Neural cell (in vitro differentiated cells): ENCODE measurements at regions not wholly inside any gene's neighbourhood (a gene's known extent, or its start where the extent isn't known, plus 50 kb on each side); places are given as distances from the start of the nearest gene placed in this dataset.

Experiments used
- H2AFZ ChIP-seq: fragments of 200-600, 300-800 bp; sonication (generic), shearing (Covaris generic); 2 replicates; pipeline ENCODE4 v1.6.0; 2014; ENCODE audit warnings: low read depth, mild to moderate bottlenecking, antibody characterized with exemption, low read length, moderate library complexity
- H3F3A ChIP-seq: fragments of 200-600 bp; shearing (Covaris generic); 2 replicates; pipeline ENCODE4 v1.6.1; 2016; ENCODE audit warnings: mild to moderate bottlenecking, moderate library complexity, mixed read lengths, antibody characterized with exemption, low read length; ENCODE audit not compliant: insufficient read depth, poor library complexity, severe bottlenecking
- H3K27ac ChIP-seq: fragments of 200-600, 300-800 bp; sonication (generic), shearing (Covaris generic); 2 replicates; pipeline ENCODE4 v1.5.1; 2014; ENCODE audit warnings: mild to moderate bottlenecking, low read length, moderate library complexity
- H3K27me3 ChIP-seq: fragments of 300-800, 200-600 bp; sonication (generic), shearing (Covaris generic); 2 replicates; pipeline ENCODE4 v1.6.0; 2014; ENCODE audit warnings: mild to moderate bottlenecking, low read depth, low read length, moderate library complexity; ENCODE audit not compliant: insufficient read depth
- H3K36me3 ChIP-seq: fragments of 300-800, 200-600 bp; sonication (generic), shearing (Covaris generic); 2 replicates; pipeline ENCODE4 v1.5.1; 2014; ENCODE audit warnings: mild to moderate bottlenecking, antibody characterized with exemption, low read length, moderate library complexity; ENCODE audit not compliant: insufficient read depth
- H3K4me2 ChIP-seq: fragments of 300-800, 200-600 bp; sonication (generic), shearing (Covaris generic); 2 replicates; pipeline ENCODE4 v1.6.0; 2014; ENCODE audit warnings: mild to moderate bottlenecking, low read length
- H3K4me3 ChIP-seq: fragments of 300-800, 200-600 bp; sonication (generic), shearing (Covaris generic); 2 replicates; pipeline ENCODE4 v1.5.1; 2014; ENCODE audit warnings: mild to moderate bottlenecking, low read length, moderate library complexity
- H3K79me2 ChIP-seq: fragments of 200-600 bp; shearing (Covaris generic); replicated peaks from 2 replicates; pipeline ENCODE4 v1.6.0; 2014; ENCODE audit warnings: mild to moderate bottlenecking, low read length, moderate library complexity; ENCODE audit not compliant: insufficient read depth
- H3K9ac ChIP-seq: fragments of 300-800, 200-600 bp; sonication (generic), shearing (Covaris generic); 2 replicates; pipeline ENCODE4 v1.6.1; 2016; ENCODE audit warnings: mild to moderate bottlenecking, low read length, mixed read lengths
- H3K9me2 ChIP-seq: fragments of 200-600 bp; shearing (Covaris generic); 2 replicates; pipeline ENCODE4 v1.6.1; 2016; ENCODE audit warnings: mild to moderate bottlenecking, low read length, mixed read lengths; ENCODE audit not compliant: insufficient read depth
- H3K9me3 ChIP-seq: fragments of 200-600, 300-800 bp; sonication (generic), shearing (Covaris generic); 2 replicates; pipeline ENCODE4 v1.6.1; 2016; ENCODE audit warnings: mild to moderate bottlenecking, mixed run types, low read length, moderate library complexity, mixed read lengths
- H4K20me1 ChIP-seq: fragments of 200-600 bp; shearing (Covaris generic); 2 replicates; pipeline ENCODE4 v1.6.1; 2016; ENCODE audit warnings: mild to moderate bottlenecking, mixed run types; ENCODE audit not compliant: insufficient read depth
- EP300 ChIP-seq: fragments of 450-650 bp; conservative IDR thresholded peaks from 2 replicates; pipeline ENCODE4 v1.6.1; 2014; ENCODE audit warnings: antibody characterized with exemption, mild to moderate bottlenecking, moderate library complexity; ENCODE audit not compliant: poor library complexity, severe bottlenecking
- EZH2 ChIP-seq: fragments of 200-600, 300-800 bp; shearing (Covaris generic), sonication (generic); IDR thresholded peaks from 2 replicates; pipeline ENCODE4 v1.6.1; 2014; ENCODE audit warnings: antibody characterized with exemption, low read length, borderline replicate concordance, mild to moderate bottlenecking; ENCODE audit not compliant: insufficient read depth, poor library complexity, severe bottlenecking
- MXI1 ChIP-seq: fragments of 450-650 bp; conservative IDR thresholded peaks from 2 replicates; pipeline ENCODE4 v1.6.1; 2014; ENCODE audit warnings: antibody characterized with exemption, mild to moderate bottlenecking; ENCODE audit not compliant: poor library complexity, severe bottlenecking
- POLR2AphosphoS5 ChIP-seq: IDR thresholded peaks from 2 replicates; pipeline ENCODE4 v1.6.1; 2012
- RAD21 ChIP-seq: fragments of 450-650 bp; conservative IDR thresholded peaks from 2 replicates; pipeline ENCODE4 v1.6.1; 2014; ENCODE audit warnings: antibody characterized with exemption, mild to moderate bottlenecking, moderate library complexity
- SMC3 ChIP-seq: fragments of 450-650 bp; conservative IDR thresholded peaks from 2 replicates; pipeline ENCODE4 v1.6.1; 2014; ENCODE audit warnings: antibody characterized with exemption, mild to moderate bottlenecking, moderate library complexity; ENCODE audit not compliant: poor library complexity
- TAF1 ChIP-seq: IDR thresholded peaks from 2 replicates; pipeline ENCODE4 v1.6.1; 2012; ENCODE audit warnings: low read depth
- TF ChIP-seq, protein P1 (sequence below): fragments of 450-650 bp; IDR thresholded peaks from 2 replicates; pipeline ENCODE4 v1.5.1; 2014; ENCODE audit warnings: antibody characterized with exemption, mild to moderate bottlenecking, moderate library complexity; ENCODE audit not compliant: poor library complexity, severe bottlenecking
- TF ChIP-seq, protein P2 (sequence below): IDR thresholded peaks from 2 replicates; pipeline ENCODE4 v1.6.1; 2012; ENCODE audit warnings: borderline replicate concordance

DNA sequence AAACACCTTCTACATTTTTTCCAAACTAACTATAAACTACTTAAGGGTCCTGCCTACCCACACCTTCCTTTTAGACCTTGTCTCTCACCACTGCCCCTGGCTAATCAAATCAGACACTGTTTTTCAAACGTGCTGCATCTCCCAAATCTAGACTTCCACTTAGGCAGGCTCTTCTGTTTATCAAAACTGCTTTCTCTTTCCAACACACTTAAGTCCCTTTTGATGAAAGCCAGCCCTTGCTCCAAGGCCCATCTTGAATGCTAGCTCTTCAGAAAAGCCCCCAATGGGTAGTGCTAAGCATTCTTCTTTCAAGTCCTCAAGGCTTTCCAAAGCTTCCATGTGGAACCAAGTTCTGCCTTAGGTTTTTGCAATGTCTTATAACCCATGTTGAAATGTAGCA is 888.3 kb downstream of the TUSC7 start:
- TF ChIP-seq SMC3, result no peak
- TF ChIP-seq RAD21, result no peak
- no peak for TF ChIP-seq EP300
- TF ChIP-seq, protein P1, sequence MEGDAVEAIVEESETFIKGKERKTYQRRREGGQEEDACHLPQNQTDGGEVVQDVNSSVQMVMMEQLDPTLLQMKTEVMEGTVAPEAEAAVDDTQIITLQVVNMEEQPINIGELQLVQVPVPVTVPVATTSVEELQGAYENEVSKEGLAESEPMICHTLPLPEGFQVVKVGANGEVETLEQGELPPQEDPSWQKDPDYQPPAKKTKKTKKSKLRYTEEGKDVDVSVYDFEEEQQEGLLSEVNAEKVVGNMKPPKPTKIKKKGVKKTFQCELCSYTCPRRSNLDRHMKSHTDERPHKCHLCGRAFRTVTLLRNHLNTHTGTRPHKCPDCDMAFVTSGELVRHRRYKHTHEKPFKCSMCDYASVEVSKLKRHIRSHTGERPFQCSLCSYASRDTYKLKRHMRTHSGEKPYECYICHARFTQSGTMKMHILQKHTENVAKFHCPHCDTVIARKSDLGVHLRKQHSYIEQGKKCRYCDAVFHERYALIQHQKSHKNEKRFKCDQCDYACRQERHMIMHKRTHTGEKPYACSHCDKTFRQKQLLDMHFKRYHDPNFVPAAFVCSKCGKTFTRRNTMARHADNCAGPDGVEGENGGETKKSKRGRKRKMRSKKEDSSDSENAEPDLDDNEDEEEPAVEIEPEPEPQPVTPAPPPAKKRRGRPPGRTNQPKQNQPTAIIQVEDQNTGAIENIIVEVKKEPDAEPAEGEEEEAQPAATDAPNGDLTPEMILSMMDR, result no peak
- no peak for TF ChIP-seq EZH2
- Histone ChIP-seq H3K27me3 (no peaks in the 10 kb centered on the region), H3K27ac (no peak overlapping the region), H3F3A (no peaks in the 10 kb centered on the region), H2AFZ (no peak overlapping the region), H3K9me3 (no peaks in the 10 kb centered on the region), H3K4me2 (no peak overlapping the region), H3K9me2 (no peaks in the 10 kb centered on the region), H3K9ac (no peak overlapping the region), H3K36me3 (no peaks in the 10 kb centered on the region), H3K79me2 (no peaks in the 10 kb centered on the region), H4K20me1 (no peaks in the 10 kb centered on the region), H3K4me3 (no peak overlapping the region)

DNA sequence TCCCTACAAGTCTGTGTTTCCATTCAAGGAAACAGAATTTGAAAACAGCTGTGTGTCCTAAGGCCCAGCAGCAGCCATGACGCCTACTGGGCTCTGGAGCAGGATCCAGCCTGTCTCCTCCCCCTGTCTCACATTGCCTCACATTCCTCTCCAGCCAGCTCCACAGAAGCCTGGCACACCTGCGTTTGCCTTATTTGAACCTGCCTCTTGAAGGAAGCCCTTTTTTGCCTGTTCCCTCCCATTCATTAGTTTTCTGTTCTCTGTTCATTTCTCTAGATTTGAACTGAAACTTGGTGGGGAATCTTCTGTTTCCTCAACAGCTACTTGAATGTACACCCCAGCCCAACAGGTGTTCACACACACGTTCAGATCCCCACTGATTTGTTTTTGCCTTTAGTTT is 890.5 kb downstream of the TUSC7 start:
- H3K9ac ChIP-seq, result no peak overlapping the region
- H3K27ac ChIP-seq, result no peak overlapping the region
- no peak overlapping the region for H3K4me2 ChIP-seq
- TF ChIP-seq RAD21, result no peak
- TF ChIP-seq, protein P1, result no peak
- no peak for TF ChIP-seq SMC3
- no peak for TF ChIP-seq MXI1
- TF ChIP-seq POLR2AphosphoS5, result no peak
- TF ChIP-seq, protein P2, sequence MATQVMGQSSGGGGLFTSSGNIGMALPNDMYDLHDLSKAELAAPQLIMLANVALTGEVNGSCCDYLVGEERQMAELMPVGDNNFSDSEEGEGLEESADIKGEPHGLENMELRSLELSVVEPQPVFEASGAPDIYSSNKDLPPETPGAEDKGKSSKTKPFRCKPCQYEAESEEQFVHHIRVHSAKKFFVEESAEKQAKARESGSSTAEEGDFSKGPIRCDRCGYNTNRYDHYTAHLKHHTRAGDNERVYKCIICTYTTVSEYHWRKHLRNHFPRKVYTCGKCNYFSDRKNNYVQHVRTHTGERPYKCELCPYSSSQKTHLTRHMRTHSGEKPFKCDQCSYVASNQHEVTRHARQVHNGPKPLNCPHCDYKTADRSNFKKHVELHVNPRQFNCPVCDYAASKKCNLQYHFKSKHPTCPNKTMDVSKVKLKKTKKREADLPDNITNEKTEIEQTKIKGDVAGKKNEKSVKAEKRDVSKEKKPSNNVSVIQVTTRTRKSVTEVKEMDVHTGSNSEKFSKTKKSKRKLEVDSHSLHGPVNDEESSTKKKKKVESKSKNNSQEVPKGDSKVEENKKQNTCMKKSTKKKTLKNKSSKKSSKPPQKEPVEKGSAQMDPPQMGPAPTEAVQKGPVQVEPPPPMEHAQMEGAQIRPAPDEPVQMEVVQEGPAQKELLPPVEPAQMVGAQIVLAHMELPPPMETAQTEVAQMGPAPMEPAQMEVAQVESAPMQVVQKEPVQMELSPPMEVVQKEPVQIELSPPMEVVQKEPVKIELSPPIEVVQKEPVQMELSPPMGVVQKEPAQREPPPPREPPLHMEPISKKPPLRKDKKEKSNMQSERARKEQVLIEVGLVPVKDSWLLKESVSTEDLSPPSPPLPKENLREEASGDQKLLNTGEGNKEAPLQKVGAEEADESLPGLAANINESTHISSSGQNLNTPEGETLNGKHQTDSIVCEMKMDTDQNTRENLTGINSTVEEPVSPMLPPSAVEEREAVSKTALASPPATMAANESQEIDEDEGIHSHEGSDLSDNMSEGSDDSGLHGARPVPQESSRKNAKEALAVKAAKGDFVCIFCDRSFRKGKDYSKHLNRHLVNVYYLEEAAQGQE, result no peak
- TF ChIP-seq TAF1, result no peak
- TF ChIP-seq EZH2, result no peak
- TF ChIP-seq EP300, result no peak
- H3F3A ChIP-seq, result no peaks in the 10 kb centered on the region
- H3K27me3 ChIP-seq, result no peaks in the 10 kb centered on the region
- no peak overlapping the region for H3K4me3 ChIP-seq
- H3K79me2 ChIP-seq, result no peaks in the 10 kb centered on the region
- H3K9me3 ChIP-seq, result no peaks in the 10 kb centered on the region
- no peak overlapping the region for H2AFZ ChIP-seq
- no peaks in the 10 kb centered on the region for H3K36me3 ChIP-seq
- no peaks in the 10 kb centered on the region for H4K20me1 ChIP-seq
- H3K9me2 ChIP-seq, result no peaks in the 10 kb centered on the region
